ENCODE measurements at regions not wholly inside any gene's neighbourhood (a gene's known extent, or its start where the extent isn't known, plus 50 kb on each side); places are given as distances from the start of the nearest gene placed in this dataset.

GRCh38 chr20:11296221-11296620, 621.5 kb upstream of the BTBD3 start:
- Histone ChIP-seq H3K9me3 (replicated peaks) (no peaks in the 10 kb centered on the region), H3K4me3 (no peak overlapping the region), H3K4me1 (no peaks in the 10 kb centered on the region), H3K36me3 (no peaks in the 10 kb centered on the region), H3K27ac (replicated peaks) (no peak overlapping the region), H3K27me3 (ENCODE audit: low read depth) (no peaks in the 10 kb centered on the region)
- no peak for TF ChIP-seq CTCF (IDR thresholded peaks at IDR 0.05; ENCODE audit: borderline replicate concordance)
- no peak for DNase-seq
- intact Hi-C loops (cut with micrococcal nuclease), result no loop called here

GRCh38 chr20:11296951-11297350, 620.7 kb upstream of the BTBD3 start:
- intact Hi-C loops (cut with micrococcal nuclease), result no loop called here
- no peak overlapping the region for H3K4me3 ChIP-seq
- H3K9me3 ChIP-seq (replicated peaks), result no peaks in the 10 kb centered on the region
- H3K36me3 ChIP-seq, result no peaks in the 10 kb centered on the region
- no peaks in the 10 kb centered on the region for H3K27me3 ChIP-seq (ENCODE audit: low read depth)
- no peak for DNase-seq
- no peak for TF ChIP-seq CTCF (IDR thresholded peaks at IDR 0.05; ENCODE audit: borderline replicate concordance)
- no peak overlapping the region for H3K27ac ChIP-seq (replicated peaks)
- no peaks in the 10 kb centered on the region for H3K4me1 ChIP-seq

GRCh38 chr20:11301699-11302098, 616.0 kb upstream of the BTBD3 start:
- Histone ChIP-seq H3K27ac (replicated peaks) (no peak overlapping the region), H3K36me3 (no peaks in the 10 kb centered on the region), H3K9me3 (replicated peaks) (no peaks in the 10 kb centered on the region), H3K27me3 (ENCODE audit: low read depth) (no peaks in the 10 kb centered on the region), H3K4me1 (no peaks in the 10 kb centered on the region), H3K4me3 (no peak overlapping the region)
- DNase-seq, result no peak
- TF ChIP-seq CTCF (IDR thresholded peaks at IDR 0.05; ENCODE audit: borderline replicate concordance), result no peak
- intact Hi-C loops (cut with micrococcal nuclease), result no loop called here

- H3K27me3 ChIP-seq (ENCODE audit: low read depth), result no peaks in the 10 kb centered on the region
- H3K4me3 ChIP-seq, result no peak overlapping the region
- H3K4me1 ChIP-seq, result no peaks in the 10 kb centered on the region
- no peak for TF ChIP-seq CTCF (IDR thresholded peaks at IDR 0.05; ENCODE audit: borderline replicate concordance)
- no peak overlapping the region for H3K27ac ChIP-seq (replicated peaks)
- intact Hi-C loops (cut with micrococcal nuclease), result no loop called here
- no peak for DNase-seq
- H3K9me3 ChIP-seq (replicated peaks), result no peaks in the 10 kb centered on the region
- H3K36me3 ChIP-seq, result no peaks in the 10 kb centered on the region
These were observed 615.3 kb upstream of the BTBD3 start for GRCh38 chr20:11302436-11302835.

GRCh38 chr20:11304795-11305194, 612.9 kb upstream of the BTBD3 start:
- Histone ChIP-seq H3K36me3 (no peaks in the 10 kb centered on the region), H3K4me3 (no peak overlapping the region), H3K9me3 (replicated peaks) (no peaks in the 10 kb centered on the region), H3K27ac (replicated peaks) (no peak overlapping the region), H3K27me3 (ENCODE audit: low read depth) (no peaks in the 10 kb centered on the region), H3K4me1 (no peaks in the 10 kb centered on the region)
- intact Hi-C loops (cut with micrococcal nuclease), result no loop called here
- no peak for TF ChIP-seq CTCF (IDR thresholded peaks at IDR 0.05; ENCODE audit: borderline replicate concordance)
- no peak for DNase-seq

GRCh38 chr20:11305406-11305805, 612.3 kb upstream of the BTBD3 start:
- no peaks in the 10 kb centered on the region for H3K4me1 ChIP-seq
- TF ChIP-seq CTCF (IDR thresholded peaks at IDR 0.05; ENCODE audit: borderline replicate concordance), result no peak
- no peak for DNase-seq
- no peaks in the 10 kb centered on the region for H3K9me3 ChIP-seq (replicated peaks)
- H3K27me3 ChIP-seq (ENCODE audit: low read depth), result no peaks in the 10 kb centered on the region
- H3K27ac ChIP-seq (replicated peaks), result no peak overlapping the region
- H3K4me3 ChIP-seq, result no peak overlapping the region
- intact Hi-C loops (cut with micrococcal nuclease), result no loop called here
- no peaks in the 10 kb centered on the region for H3K36me3 ChIP-seq
